Esophagus squamous epithelium (tissue), 4 donors: ENCODE measurements at regions not wholly inside any gene's neighbourhood (a gene's known extent, or its start where the extent isn't known, plus 50 kb on each side); places are given as distances from the start of the nearest gene placed in this dataset.

Experiments used
- CTCF ChIP-seq, 6 experiments: fragments of 450-650 bp in 4 of 6; fragments of 200-600 bp in 2 of 6; sonication (generic) in 2 of 6; IDR thresholded peaks; one replicate each; pipeline ENCODE4 v1.5.1; 2016 to 2019; ENCODE audit warnings: antibody characterized with exemption in 6 of 6, mild to moderate bottlenecking in 4 of 6, moderate library complexity in 4 of 6
- POLR2A ChIP-seq, 4 donors: fragments of 450-650 bp; IDR thresholded peaks; one replicate each; pipeline ENCODE4 v1.6.1; 2017; ENCODE audit warnings: antibody characterized with exemption in 4 of 4, mild to moderate bottlenecking in 4 of 4, moderate library complexity in 3 of 4

- TF ChIP-seq CTCF (IDR thresholded peaks at IDR 0.05) (no peak), POLR2A (IDR thresholded peaks at IDR 0.05) (no peak)
These were observed 67.1 kb upstream of the PRKX start for GRCh38 chrX:3780564-3780963.
